ENCODE measurements at regions not wholly inside any gene's neighbourhood (a gene's known extent, or its start where the extent isn't known, plus 50 kb on each side); places are given as distances from the start of the nearest gene placed in this dataset.
A peak's percentile ranks its signal among the peaks of the same experiment; 100 is the strongest.

- H3K27ac ChIP-seq: no peak overlapping the region
- TF ChIP-seq CTCF (conservative IDR thresholded peaks at IDR 0.05): no peak
Measured at GRCh38 chr2:238702276-238703052, 145.4 kb upstream of the TWIST2 start.

DNA sequence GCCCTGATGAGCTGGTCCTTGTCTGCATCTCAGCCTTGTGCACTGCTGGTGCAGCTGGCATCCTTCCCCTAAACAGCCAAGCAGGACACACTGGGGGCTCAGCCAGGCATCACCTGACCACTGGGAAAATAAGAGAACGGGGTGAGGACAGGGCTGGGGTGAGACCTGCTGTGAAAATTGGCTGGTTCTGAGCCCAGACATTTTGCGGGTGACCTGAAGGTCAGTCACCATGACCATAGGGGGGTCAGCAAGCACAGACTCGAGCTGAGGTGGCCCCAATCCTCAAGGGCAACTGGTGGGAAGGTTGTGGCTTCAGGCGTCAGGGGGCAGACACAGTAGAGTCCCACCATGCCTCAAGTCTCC, 144.9 kb upstream of the TWIST2 start:
- no peak overlapping the region for H3K27ac ChIP-seq
- no peak for TF ChIP-seq CTCF (conservative IDR thresholded peaks at IDR 0.05)

- H3K27ac ChIP-seq: no peak overlapping the region
- no peak for TF ChIP-seq CTCF (conservative IDR thresholded peaks at IDR 0.05)
Measured at GRCh38 chr2:238703436-238703835, 144.4 kb upstream of the TWIST2 start.

- TF ChIP-seq CTCF (conservative IDR thresholded peaks at IDR 0.05): no peak
- no peak overlapping the region for H3K27ac ChIP-seq
Measured at GRCh38 chr2:238704471-238705225, 143.2 kb upstream of the TWIST2 start.

- no peak for TF ChIP-seq CTCF (conservative IDR thresholded peaks at IDR 0.05)
- no peak overlapping the region for H3K27ac ChIP-seq
Measured at GRCh38 chr2:238706163-238706562, 141.7 kb upstream of the TWIST2 start.

- TF ChIP-seq CTCF (conservative IDR thresholded peaks at IDR 0.05): peak; percentile 45
Measured at GRCh38 chr2:238706673-238707072, 141.2 kb upstream of the TWIST2 start.

DNA sequence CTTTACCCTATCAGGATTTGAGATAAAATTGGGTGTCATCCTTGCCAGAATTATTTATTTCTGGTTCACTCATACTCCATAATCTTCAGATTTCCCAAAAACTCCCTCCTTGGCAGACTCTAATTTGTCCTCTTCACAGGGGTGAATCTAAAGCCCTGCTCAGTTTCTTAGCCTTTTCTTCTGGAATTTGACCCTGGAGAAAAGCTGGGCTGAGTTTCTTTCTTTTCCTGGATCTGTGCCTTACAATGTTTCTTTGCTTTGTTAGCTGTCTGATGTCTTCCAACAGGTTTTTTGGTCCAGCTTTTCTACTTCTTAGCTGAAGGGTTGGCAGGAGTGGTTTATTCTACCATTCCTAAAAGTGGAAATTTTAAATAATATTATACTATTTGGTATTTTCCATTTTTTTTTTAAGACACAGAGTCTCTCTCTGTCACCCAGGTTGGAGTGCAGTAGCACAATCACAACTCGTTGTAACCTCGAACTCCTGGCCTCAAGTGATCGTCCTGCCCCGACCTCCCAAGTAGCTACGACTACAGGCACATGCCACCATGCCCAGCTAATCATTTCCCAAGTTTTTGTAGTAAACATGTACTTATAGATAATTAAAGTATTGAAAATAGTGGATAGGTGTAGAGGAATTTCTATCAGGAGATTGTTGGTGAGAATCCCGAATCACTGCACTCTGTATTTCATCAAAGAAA, 138.4 kb upstream of the TWIST2 start:
- H3K27ac ChIP-seq: no peak overlapping the region
- no peak for TF ChIP-seq CTCF (conservative IDR thresholded peaks at IDR 0.05)

More at GRCh38 chr2:238706673-238707072, 141.2 kb upstream of the TWIST2 start:
- H3K27ac ChIP-seq: no peak overlapping the region
